ENCODE measurements at regions not wholly inside any gene's neighbourhood (a gene's known extent, or its start where the extent isn't known, plus 50 kb on each side); places are given as distances from the start of the nearest gene placed in this dataset.

GRCh38 chr10:121332829-121333765 lies 265.1 kb downstream of the FGFR2 start:
- no peaks in the 10 kb centered on the region for H3K4me1 Mint-ChIP-seq
- no peaks in the 10 kb centered on the region for H3K27me3 ChIP-seq (replicated peaks in 1 of 2; ENCODE audit: control insufficient read depth in 2 of 2, extremely low read depth in 1 of 2, insufficient read depth in 2 of 2, low read length in 1 of 2)
- H3K9me3 ChIP-seq: no peaks in the 10 kb centered on the region
- no peak for DNase-seq
- peaks cover 0 to 8% of the 10 kb centered on the region in 2 donors for H3K27me3 Mint-ChIP-seq
- no peak overlapping the region for H3K4me3 ChIP-seq (ENCODE audit: control insufficient read depth in 1 of 2, extremely low read depth in 1 of 2, low read length in 1 of 2)
- H3K36me3 Mint-ChIP-seq: no peaks in the 10 kb centered on the region
- ATAC-seq (replicated peaks in 1 of 4): no peak
- H3K36me3 ChIP-seq (ENCODE audit: control insufficient read depth in 2 of 2, extremely low read depth in 1 of 2, insufficient read depth in 1 of 2, low read length in 1 of 2): no peaks in the 10 kb centered on the region
- H3K9me3 Mint-ChIP-seq: peaks cover 0 to 9% (median 0%) of the 10 kb centered on the region in 3 donors
- POLR2A ChIA-PET: no interaction called here
- H3K4me3 Mint-ChIP-seq: no peak overlapping the region
- no peak overlapping the region for H3K27ac Mint-ChIP-seq
- WGBS (ENCODE audit: insufficient coverage): 66% methylated on average over 4 of the region's 5 CpGs
- no peak overlapping the region for H3K27ac ChIP-seq (ENCODE audit: low read length)
- no peaks in the 10 kb centered on the region for H3K4me1 ChIP-seq (ENCODE audit: control insufficient read depth in 1 of 2, extremely low read depth in 1 of 2, insufficient read depth in 2 of 2, low read length in 2 of 2)
- CTCF ChIA-PET: no interaction called here

DNA sequence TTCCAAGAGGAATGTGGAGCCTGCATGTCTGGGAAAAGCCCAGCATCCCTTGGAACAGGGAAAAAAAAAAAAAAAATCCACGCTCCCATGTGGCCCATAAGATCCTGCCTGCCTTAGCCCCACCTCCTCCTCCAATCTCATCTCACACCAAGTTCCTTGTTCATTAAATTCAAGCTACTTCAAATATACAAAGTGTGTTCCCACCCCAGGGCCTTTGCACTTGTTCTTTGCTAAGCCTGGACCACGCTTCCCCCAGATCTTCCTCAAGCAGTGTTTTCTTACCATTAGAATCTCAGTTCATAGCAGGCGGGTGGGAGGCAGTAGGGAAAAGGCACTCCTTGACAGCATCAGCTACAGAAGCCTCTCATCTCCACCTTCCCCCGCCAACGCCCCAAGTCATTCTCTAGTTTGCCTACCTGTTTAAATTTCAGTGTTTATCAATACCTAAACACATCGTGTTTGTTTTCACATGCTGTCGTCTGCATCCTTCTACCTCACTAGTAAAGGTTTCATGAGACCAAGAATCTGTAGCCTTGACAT lies 262.8 kb downstream of the FGFR2 start:
- POLR2A ChIA-PET: no interaction called here
- CTCF ChIA-PET: no interaction called here

GRCh38 chr10:121337427-121337826 lies 260.8 kb downstream of the FGFR2 start:
- no peak overlapping the region for H3K4me3 ChIP-seq (ENCODE audit: control insufficient read depth in 1 of 2, extremely low read depth in 1 of 2, low read length in 1 of 2)
- Mint-ChIP-seq H3K27me3 (peaks cover 2 to 11% of the 10 kb centered on the region in 2 donors), H3K4me3 (no peak overlapping the region), H3K9me3 (peaks cover 0 to 8% (median 3%) of the 10 kb centered on the region in 3 donors), H3K4me1 (no peaks in the 10 kb centered on the region), H3K27ac (no peak overlapping the region), H3K36me3 (no peaks in the 10 kb centered on the region)
- DNase-seq (no peak), ATAC-seq (replicated peaks in 1 of 4) (no peak)
- H3K9me3 ChIP-seq: no peaks in the 10 kb centered on the region
- WGBS (ENCODE audit: insufficient coverage): 86% methylated on average over 2 of the region's 5 CpGs
- POLR2A ChIA-PET: no interaction called here
- no peaks in the 10 kb centered on the region for H3K4me1 ChIP-seq (ENCODE audit: control insufficient read depth in 1 of 2, extremely low read depth in 1 of 2, insufficient read depth in 2 of 2, low read length in 2 of 2)
- no peak overlapping the region for H3K27ac ChIP-seq (ENCODE audit: low read length)
- H3K27me3 ChIP-seq (replicated peaks in 1 of 2; ENCODE audit: control insufficient read depth in 2 of 2, extremely low read depth in 1 of 2, insufficient read depth in 2 of 2, low read length in 1 of 2): no peaks in the 10 kb centered on the region
- CTCF ChIA-PET: no interaction called here
- H3K36me3 ChIP-seq (ENCODE audit: control insufficient read depth in 2 of 2, extremely low read depth in 1 of 2, insufficient read depth in 1 of 2, low read length in 1 of 2): no peaks in the 10 kb centered on the region

More for the DNA sequence above, 262.8 kb downstream of the FGFR2 start:
- H3K27ac Mint-ChIP-seq: no peak overlapping the region
- H3K9me3 Mint-ChIP-seq: peaks cover 0 to 11% (median 0%) of the 10 kb centered on the region in 3 donors
- no peak overlapping the region for H3K4me3 Mint-ChIP-seq
- DNase-seq (no peak), ATAC-seq (replicated peaks in 1 of 4) (no peak)
- Histone ChIP-seq H3K36me3 (ENCODE audit: control insufficient read depth in 2 of 2, extremely low read depth in 1 of 2, insufficient read depth in 1 of 2, low read length in 1 of 2) (no peaks in the 10 kb centered on the region), H3K9me3 (no peaks in the 10 kb centered on the region), H3K27ac (ENCODE audit: low read length) (no peak overlapping the region), H3K4me3 (ENCODE audit: control insufficient read depth in 1 of 2, extremely low read depth in 1 of 2, low read length in 1 of 2) (no peak overlapping the region), H3K27me3 (replicated peaks in 1 of 2; ENCODE audit: control insufficient read depth in 2 of 2, extremely low read depth in 1 of 2, insufficient read depth in 2 of 2, low read length in 1 of 2) (no peaks in the 10 kb centered on the region), H3K4me1 (ENCODE audit: control insufficient read depth in 1 of 2, extremely low read depth in 1 of 2, insufficient read depth in 2 of 2, low read length in 2 of 2) (no peaks in the 10 kb centered on the region)
- WGBS (ENCODE audit: insufficient coverage): 77% methylated on average over 4 of the region's 7 CpGs
- no peaks in the 10 kb centered on the region for H3K4me1 Mint-ChIP-seq
- H3K36me3 Mint-ChIP-seq: no peaks in the 10 kb centered on the region
- H3K27me3 Mint-ChIP-seq: peaks cover under 1 to 8% of the 10 kb centered on the region in 2 donors

DNA sequence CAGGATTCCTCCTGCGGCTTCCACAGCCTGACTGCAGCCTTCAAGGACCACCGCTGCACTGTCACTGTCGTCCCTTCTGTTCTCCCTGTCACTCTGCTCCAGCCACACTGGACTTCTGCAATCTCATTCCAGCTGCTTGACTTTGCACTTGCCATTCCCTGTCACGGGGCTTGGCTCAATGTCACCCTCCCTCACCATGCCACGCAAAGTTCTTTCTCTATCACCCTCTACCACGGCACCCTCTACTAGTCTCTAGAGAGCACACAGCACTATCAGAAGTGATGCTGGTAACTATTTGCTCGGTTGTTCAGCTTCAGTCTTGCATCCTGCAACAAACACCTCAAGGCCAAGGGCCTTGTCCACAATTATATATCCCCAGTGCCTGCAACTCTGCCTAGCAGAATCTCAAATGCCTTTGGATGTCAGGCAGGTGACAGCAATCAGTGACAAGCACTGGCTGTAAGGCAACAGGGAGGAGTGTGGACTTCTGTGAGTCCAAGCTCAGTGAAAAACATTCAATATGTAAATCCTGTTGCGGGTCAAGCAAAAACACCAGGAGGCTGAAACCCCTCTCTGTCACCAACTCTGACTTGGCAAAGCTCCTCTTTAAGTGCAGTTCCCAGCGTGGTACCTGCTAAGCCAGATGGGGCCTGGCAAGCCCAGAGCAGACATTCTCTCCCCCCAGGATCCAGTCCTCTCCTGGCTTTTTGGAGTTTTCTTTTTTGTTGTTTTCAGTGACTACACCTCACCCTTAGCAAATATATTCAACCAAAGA lies 259.9 kb downstream of the FGFR2 start:
- ChIA-PET CTCF (no interaction called here), POLR2A (no interaction called here)
- no peak for ATAC-seq (replicated peaks in 1 of 4)
- Histone ChIP-seq H3K36me3 (ENCODE audit: control insufficient read depth in 2 of 2, extremely low read depth in 1 of 2, insufficient read depth in 1 of 2, low read length in 1 of 2) (no peaks in the 10 kb centered on the region), H3K4me1 (ENCODE audit: control insufficient read depth in 1 of 2, extremely low read depth in 1 of 2, insufficient read depth in 2 of 2, low read length in 2 of 2) (no peaks in the 10 kb centered on the region), H3K4me3 (ENCODE audit: control insufficient read depth in 1 of 2, extremely low read depth in 1 of 2, low read length in 1 of 2) (no peak overlapping the region), H3K27me3 (replicated peaks in 1 of 2; ENCODE audit: control insufficient read depth in 2 of 2, extremely low read depth in 1 of 2, insufficient read depth in 2 of 2, low read length in 1 of 2) (no peaks in the 10 kb centered on the region), H3K27ac (ENCODE audit: low read length) (no peak overlapping the region), H3K9me3 (no peaks in the 10 kb centered on the region)
- Mint-ChIP-seq H3K36me3 (no peaks in the 10 kb centered on the region), H3K9me3 (peaks cover 0 to 8% (median 3%) of the 10 kb centered on the region in 3 donors), H3K27me3 (peaks cover 2 to 11% of the 10 kb centered on the region in 2 donors), H3K27ac (no peak overlapping the region), H3K4me3 (no peak overlapping the region), H3K4me1 (no peaks in the 10 kb centered on the region)
- DNase-seq: no peak
- WGBS (ENCODE audit: insufficient coverage): 71% methylated on average over 7 of the region's 9 CpGs

- ChIA-PET CTCF (no interaction called here), POLR2A (interaction anchor here in 1 of 2 donors (0.5 kb wide), 1 partner anchor 20 kb away, joined by 4 read pairs; no protein-coding TSS in a partner anchor)
- H3K9me3 ChIP-seq: no peaks in the 10 kb centered on the region
- Mint-ChIP-seq H3K9me3 (peaks cover 0 to 8% (median 3%) of the 10 kb centered on the region in 3 donors), H3K4me1 (no peaks in the 10 kb centered on the region), H3K27me3 (peaks cover 2 to 11% of the 10 kb centered on the region in 2 donors), H3K27ac (no peak overlapping the region), H3K4me3 (no peak overlapping the region), H3K36me3 (no peaks in the 10 kb centered on the region)
- no peaks in the 10 kb centered on the region for H3K4me1 ChIP-seq (ENCODE audit: control insufficient read depth in 1 of 2, extremely low read depth in 1 of 2, insufficient read depth in 2 of 2, low read length in 2 of 2)
- H3K27me3 ChIP-seq (replicated peaks in 1 of 2; ENCODE audit: control insufficient read depth in 2 of 2, extremely low read depth in 1 of 2, insufficient read depth in 2 of 2, low read length in 1 of 2): no peaks in the 10 kb centered on the region
- no peak for DNase-seq
- no peaks in the 10 kb centered on the region for H3K36me3 ChIP-seq (ENCODE audit: control insufficient read depth in 2 of 2, extremely low read depth in 1 of 2, insufficient read depth in 1 of 2, low read length in 1 of 2)
- ATAC-seq (replicated peaks in 1 of 4): no peak
- H3K27ac ChIP-seq (ENCODE audit: low read length): no peak overlapping the region
- no peak overlapping the region for H3K4me3 ChIP-seq (ENCODE audit: control insufficient read depth in 1 of 2, extremely low read depth in 1 of 2, low read length in 1 of 2)
- WGBS (ENCODE audit: insufficient coverage): 67% methylated on average over 1 of the region's 5 CpGs
Measured at GRCh38 chr10:121339114-121339513, 259.1 kb downstream of the FGFR2 start.

DNA sequence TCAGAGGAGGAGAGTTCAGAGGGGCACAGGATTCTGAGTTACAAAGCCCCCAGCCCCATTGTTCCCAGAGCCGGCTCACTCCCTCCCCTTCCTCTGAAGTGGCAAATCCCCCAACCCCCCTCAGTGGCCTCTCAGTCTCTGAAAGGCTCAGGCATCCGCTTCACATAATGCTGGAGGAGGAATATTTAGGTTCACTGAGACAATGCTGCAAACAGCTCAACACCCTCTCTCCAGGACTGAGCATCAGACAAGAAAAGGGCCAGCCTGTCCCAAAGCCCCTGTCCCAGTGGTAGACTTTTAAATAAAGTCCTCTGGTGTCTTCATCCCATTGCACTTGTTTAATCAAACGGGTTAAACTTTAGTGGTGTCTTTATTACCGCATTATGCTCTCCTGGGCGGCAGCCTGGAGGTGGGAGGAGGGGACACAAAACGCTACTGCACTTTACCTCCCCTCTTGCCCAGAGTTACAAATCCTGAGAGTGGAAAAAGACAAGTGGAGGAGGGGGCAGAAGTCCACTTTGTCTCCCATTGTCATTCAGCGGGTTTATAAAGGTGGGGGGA lies 257.9 kb downstream of the FGFR2 start:
- no peak overlapping the region for H3K27ac ChIP-seq (ENCODE audit: low read length)
- peaks cover 2 to 10% of the 10 kb centered on the region in 2 donors for H3K27me3 Mint-ChIP-seq
- H3K4me1 ChIP-seq (ENCODE audit: control insufficient read depth in 1 of 2, extremely low read depth in 1 of 2, insufficient read depth in 2 of 2, low read length in 2 of 2): no peaks in the 10 kb centered on the region
- DNase-seq: no peak
- 29% methylated on average over 1 of the region's 7 CpGs for WGBS (ENCODE audit: insufficient coverage)
- H3K9me3 Mint-ChIP-seq: peaks cover 0 to 8% (median 5%) of the 10 kb centered on the region in 3 donors
- no peaks in the 10 kb centered on the region for H3K9me3 ChIP-seq
- no peak overlapping the region for H3K4me3 ChIP-seq (ENCODE audit: control insufficient read depth in 1 of 2, extremely low read depth in 1 of 2, low read length in 1 of 2)
- no peaks in the 10 kb centered on the region for H3K36me3 Mint-ChIP-seq
- ChIA-PET POLR2A (no interaction called here), CTCF (no interaction called here)
- no peaks in the 10 kb centered on the region for H3K36me3 ChIP-seq (ENCODE audit: control insufficient read depth in 2 of 2, extremely low read depth in 1 of 2, insufficient read depth in 1 of 2, low read length in 1 of 2)
- no peak for ATAC-seq (replicated peaks in 1 of 4)
- H3K4me3 Mint-ChIP-seq: no peak overlapping the region
- no peaks in the 10 kb centered on the region for H3K4me1 Mint-ChIP-seq
- H3K27ac Mint-ChIP-seq: no peak overlapping the region
- H3K27me3 ChIP-seq (replicated peaks in 1 of 2; ENCODE audit: control insufficient read depth in 2 of 2, extremely low read depth in 1 of 2, insufficient read depth in 2 of 2, low read length in 1 of 2): no peaks in the 10 kb centered on the region
